ENCODE measurements at regions not wholly inside any gene's neighbourhood (a gene's known extent, or its start where the extent isn't known, plus 50 kb on each side); places are given as distances from the start of the nearest gene placed in this dataset.
"Not testable (repeated sequence)": the region's sequence is repeated elsewhere in the genome, so short reads cannot be mapped to it uniquely, and the experiment has no call there.

- ATAC-seq; intact Hi-C loops (cut with DNase I); DNase-seq (ENCODE audit: low spot score): not testable (repeated sequence)
Observed at GRCh38 chr7:76774279-76774678, 147.2 kb upstream of the POMZP3 start.

- DNase-seq (ENCODE audit: low spot score); ATAC-seq; intact Hi-C loops (cut with DNase I): not testable (repeated sequence)
Observed at GRCh38 chr7:76771980-76772379, 144.9 kb upstream of the POMZP3 start.

DNA sequence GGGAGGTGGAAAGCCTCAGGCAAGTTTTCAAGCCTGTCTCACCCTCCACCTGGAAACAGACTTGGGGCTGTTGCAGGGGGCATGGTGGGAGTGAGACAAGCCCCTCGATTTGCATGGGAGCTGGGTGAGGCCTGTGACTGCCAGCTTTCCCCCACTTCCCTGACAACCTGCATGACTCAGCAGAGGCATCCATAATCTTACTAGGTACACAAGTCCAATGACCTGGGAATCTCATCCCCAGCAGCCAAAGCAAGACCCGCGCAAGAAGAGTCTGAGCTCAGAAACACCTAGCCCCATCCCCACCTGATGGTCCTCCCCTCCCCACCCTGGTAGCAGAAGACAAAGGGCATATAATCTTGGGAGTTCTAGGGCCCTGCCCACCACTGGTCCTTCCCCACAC, 136.9 kb upstream of the POMZP3 start:
- intact Hi-C loops (cut with DNase I); ATAC-seq; DNase-seq (ENCODE audit: low spot score): not testable (repeated sequence)

GRCh38 chr7:76760546-76761220, 133.6 kb upstream of the POMZP3 start:
- ATAC-seq; intact Hi-C loops (cut with DNase I); DNase-seq (ENCODE audit: low spot score): not testable (repeated sequence)

DNA sequence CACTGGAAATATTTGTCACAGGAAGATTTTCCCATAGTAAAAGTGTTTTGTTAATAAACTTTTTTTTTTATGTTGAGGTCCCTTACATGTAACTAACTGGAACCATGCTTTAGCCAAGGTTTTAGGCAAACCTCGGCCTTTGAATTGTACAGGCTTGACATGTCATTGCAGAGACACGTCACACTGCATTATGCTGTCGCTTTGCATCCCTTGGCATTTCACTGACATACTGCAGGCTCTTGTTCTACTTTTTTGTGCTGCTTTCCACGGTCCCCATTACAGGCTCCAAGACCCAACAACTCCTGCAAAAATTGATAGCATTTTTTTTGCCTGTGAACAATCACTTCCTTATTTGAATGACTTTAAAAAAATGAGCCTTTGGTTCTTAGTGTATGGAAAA, 112.5 kb upstream of the POMZP3 start:
- intact Hi-C loops (cut with DNase I); DNase-seq (ENCODE audit: low spot score); ATAC-seq: not testable (repeated sequence)

GRCh38 chr7:76736724-76737123, 109.6 kb upstream of the POMZP3 start:
- ATAC-seq; intact Hi-C loops (cut with DNase I); DNase-seq (ENCODE audit: low spot score): not testable (repeated sequence)

DNA sequence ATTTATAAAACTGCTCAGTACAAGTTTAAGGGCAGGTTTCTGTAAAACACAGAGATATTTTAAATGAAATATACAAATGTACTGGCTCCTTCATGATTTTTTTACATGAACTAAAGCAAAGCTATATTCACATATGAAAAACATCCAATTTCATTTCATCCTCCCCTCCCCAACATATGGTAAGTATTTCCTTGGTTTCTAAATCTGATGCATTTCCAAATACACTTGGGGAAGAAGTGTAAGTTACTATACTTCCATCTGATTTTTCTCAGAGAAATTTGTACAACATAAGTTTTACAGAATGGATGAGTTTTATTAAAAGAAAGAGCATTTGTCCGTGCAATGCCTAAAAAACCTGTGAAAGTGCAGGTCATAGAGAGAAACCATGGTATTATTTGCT, 109.0 kb upstream of the POMZP3 start:
- intact Hi-C loops (cut with DNase I); ATAC-seq; DNase-seq (ENCODE audit: low spot score): not testable (repeated sequence)

DNA sequence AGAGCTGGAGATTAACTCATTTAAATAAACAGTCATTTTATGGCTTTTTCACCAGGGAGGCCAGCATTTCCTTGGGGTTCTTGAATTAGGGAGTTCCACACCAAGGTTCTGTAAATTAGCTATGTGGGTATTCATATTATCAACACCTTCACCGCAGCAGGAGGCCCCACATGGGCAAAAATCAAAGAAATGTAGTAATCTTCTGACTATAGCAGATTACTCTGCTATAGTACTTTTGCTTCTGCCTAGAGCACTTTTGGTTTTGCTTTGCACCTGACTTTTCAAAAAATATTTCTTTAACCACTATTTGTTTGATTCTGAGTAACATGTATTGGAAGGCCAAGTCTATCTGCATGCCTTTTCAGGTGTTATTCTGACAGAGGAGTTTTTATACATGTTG, 108.6 kb upstream of the POMZP3 start:
- ATAC-seq; intact Hi-C loops (cut with DNase I); DNase-seq (ENCODE audit: low spot score): not testable (repeated sequence)

DNA sequence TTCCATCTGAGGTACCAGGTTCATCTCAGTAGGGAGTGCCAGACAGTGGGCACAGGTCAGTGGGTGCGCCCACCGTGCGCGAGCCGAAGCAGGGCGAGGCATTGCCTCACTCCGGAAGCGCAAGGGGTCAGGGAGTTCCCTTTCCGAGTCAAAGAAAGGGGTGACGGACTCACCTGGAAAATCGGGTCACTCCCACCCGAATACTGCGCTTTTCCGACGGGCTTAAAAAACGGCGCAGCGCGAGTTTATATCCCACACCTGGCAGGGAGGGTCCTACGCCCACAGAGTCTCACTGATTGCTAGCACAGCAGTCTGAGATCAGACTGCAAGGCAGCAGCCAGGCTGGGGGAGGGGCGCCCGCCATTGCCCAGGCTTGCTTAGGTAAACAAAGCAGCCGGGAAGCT, 101.5 kb upstream of the POMZP3 start:
- DNase-seq (ENCODE audit: low spot score); ATAC-seq; intact Hi-C loops (cut with DNase I): not testable (repeated sequence)

GRCh38 chr7:76723928-76724327, 96.8 kb upstream of the POMZP3 start:
- DNase-seq (ENCODE audit: low spot score); intact Hi-C loops (cut with DNase I): not testable (repeated sequence)

GRCh38 chr7:76716551-76716950, 89.5 kb upstream of the POMZP3 start:
- intact Hi-C loops (cut with DNase I); DNase-seq (ENCODE audit: low spot score); ATAC-seq: not testable (repeated sequence)

More at GRCh38 chr7:76723928-76724327, 96.8 kb upstream of the POMZP3 start:
- not testable (repeated sequence) for ATAC-seq

DNA sequence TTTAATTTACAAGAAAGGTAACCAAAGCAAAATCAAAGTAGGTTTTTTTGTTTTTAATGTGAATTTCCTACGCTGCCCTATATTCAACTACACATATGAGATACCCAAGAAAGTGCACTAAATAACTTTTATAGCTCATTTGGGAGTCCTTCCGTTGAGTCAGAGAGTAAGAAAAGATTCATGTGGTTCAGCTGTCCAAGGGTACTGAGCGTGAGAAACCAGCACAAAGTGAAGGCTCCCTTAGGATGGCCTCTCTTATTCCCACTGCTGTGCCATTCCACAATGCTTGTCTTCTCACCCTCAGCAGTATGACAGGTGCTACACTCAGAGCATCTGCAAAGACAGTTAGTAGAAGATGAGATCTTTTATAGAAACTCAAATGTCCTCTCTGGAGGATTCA, 85.8 kb upstream of the POMZP3 start:
- DNase-seq (ENCODE audit: low spot score); ATAC-seq; intact Hi-C loops (cut with DNase I): not testable (repeated sequence)

- DNase-seq (ENCODE audit: low spot score); intact Hi-C loops (cut with DNase I); ATAC-seq: not testable (repeated sequence)
Observed at GRCh38 chr7:76711648-76712047, 84.6 kb upstream of the POMZP3 start.

GRCh38 chr7:76709703-76710102, 82.6 kb upstream of the POMZP3 start:
- intact Hi-C loops (cut with DNase I), result not testable (repeated sequence)

DNA sequence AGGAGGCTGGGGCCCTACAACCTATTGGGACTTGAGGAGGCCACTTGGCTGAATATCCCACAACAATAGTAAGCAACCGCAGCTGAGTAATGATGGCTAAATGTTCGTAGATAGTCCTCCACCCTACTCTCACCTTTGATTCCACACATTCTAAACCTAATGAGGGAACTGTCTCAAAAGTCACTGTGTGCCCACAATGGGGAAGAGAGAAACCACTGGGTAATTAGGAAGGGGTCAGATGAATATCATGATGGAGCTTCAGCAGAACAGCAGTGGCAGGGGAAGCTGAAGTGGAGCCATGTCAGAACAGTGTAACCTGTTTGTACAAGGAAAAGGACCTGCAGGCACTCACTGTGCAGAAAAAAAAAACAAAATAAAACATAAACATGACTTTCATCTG, 81.4 kb upstream of the POMZP3 start:
- intact Hi-C loops (cut with DNase I); ATAC-seq; DNase-seq (ENCODE audit: low spot score): not testable (repeated sequence)

More at GRCh38 chr7:76709703-76710102, 82.6 kb upstream of the POMZP3 start:
- not testable (repeated sequence) for DNase-seq (ENCODE audit: low spot score); ATAC-seq

GRCh38 chr7:76703815-76704214, 76.7 kb upstream of the POMZP3 start:
- DNase-seq (ENCODE audit: low spot score); intact Hi-C loops (cut with DNase I); ATAC-seq: not testable (repeated sequence)

GRCh38 chr7:76686277-76686676, 59.2 kb upstream of the POMZP3 start:
- intact Hi-C loops (cut with DNase I); DNase-seq (ENCODE audit: low spot score); ATAC-seq: not testable (repeated sequence)

DNA sequence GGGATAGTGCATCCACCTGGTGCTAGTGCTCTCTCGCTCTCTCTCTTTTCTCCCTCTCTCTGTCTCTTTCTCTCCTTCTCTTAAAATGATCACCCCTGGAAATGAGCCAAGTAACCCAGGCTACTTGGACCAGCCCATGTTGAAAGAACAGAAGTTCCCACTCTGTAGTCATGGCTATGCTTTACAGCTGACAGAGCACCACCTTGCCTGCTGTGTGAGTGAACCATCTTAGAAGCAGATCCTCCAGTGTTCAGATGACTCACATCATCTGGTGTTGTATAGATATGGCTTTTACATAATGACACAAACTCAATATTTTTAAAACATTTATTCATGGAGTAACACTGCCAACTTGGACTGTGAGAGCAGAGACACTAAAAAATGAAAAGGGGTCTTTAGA, 57.7 kb upstream of the POMZP3 start:
- intact Hi-C loops (cut with DNase I); ATAC-seq; DNase-seq (ENCODE audit: low spot score): not testable (repeated sequence)

- DNase-seq (ENCODE audit: low spot score); intact Hi-C loops (cut with DNase I); ATAC-seq: not testable (repeated sequence)
Observed at GRCh38 chr7:76683631-76684030, 56.6 kb upstream of the POMZP3 start.

DNA sequence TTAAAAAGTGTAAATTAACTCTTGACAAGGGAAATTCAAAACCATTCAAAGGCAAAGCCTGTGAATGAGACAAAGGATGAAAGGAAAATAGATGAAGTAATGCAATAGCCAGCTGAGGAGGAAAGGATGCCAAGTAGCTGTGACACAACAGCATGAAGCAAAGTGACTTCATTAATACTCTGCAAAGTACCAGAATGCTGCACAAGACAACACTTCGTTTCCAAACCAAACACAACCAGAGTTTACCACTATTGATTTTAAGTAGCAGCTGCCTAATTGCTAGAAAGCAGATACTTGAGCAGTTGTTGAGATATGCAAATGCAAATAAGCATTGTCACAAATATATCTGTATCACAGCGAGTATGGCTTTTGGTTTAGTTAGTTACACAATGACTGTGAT, 54.7 kb upstream of the POMZP3 start:
- intact Hi-C loops (cut with DNase I); ATAC-seq; DNase-seq (ENCODE audit: low spot score): not testable (repeated sequence)
